Stimulated activated effector memory CD8-positive, alpha-beta T cell treated with anti-CD3 and anti-CD28 coated beads, Interleukin-12 subunit alpha, Interleukin-12 subunit beta, amount 100 ng/mL, for 72 hours (primary cell): ENCODE measurements at regions not wholly inside any gene's neighbourhood (a gene's known extent, or its start where the extent isn't known, plus 50 kb on each side); places are given as distances from the start of the nearest gene placed in this dataset.

Experiments
- ATAC-seq: fragments of 150-1000 bp; cut with Tn5 transposase; 2 replicates; pipeline ENCODE4 v1.10.0; 2021
- DNase-seq, 2 donors: peaks; one replicate each; pipeline ENCODE4 v3.0.0; 2021 to 2022; ENCODE audit warnings: low spot score in 2 of 2
- H3K27ac Mint-ChIP-seq: one replicate; pipeline ENCODE4 v1.8.0; 2022; ENCODE audit warnings: mild to moderate bottlenecking, mixed read lengths
- H3K36me3 Mint-ChIP-seq: one replicate; pipeline ENCODE4 v1.8.0; 2022; ENCODE audit warnings: mild to moderate bottlenecking, mixed read lengths
- H3K4me1 Mint-ChIP-seq: one replicate; pipeline ENCODE4 v1.8.0; 2022; ENCODE audit warnings: mixed read lengths
- H3K4me3 Mint-ChIP-seq: one replicate; pipeline ENCODE4 v1.8.0; 2022; ENCODE audit warnings: mild to moderate bottlenecking, mixed read lengths
- H3K9me3 Mint-ChIP-seq: one replicate; pipeline ENCODE4 v1.8.0; 2022; ENCODE audit warnings: mixed read lengths

DNA sequence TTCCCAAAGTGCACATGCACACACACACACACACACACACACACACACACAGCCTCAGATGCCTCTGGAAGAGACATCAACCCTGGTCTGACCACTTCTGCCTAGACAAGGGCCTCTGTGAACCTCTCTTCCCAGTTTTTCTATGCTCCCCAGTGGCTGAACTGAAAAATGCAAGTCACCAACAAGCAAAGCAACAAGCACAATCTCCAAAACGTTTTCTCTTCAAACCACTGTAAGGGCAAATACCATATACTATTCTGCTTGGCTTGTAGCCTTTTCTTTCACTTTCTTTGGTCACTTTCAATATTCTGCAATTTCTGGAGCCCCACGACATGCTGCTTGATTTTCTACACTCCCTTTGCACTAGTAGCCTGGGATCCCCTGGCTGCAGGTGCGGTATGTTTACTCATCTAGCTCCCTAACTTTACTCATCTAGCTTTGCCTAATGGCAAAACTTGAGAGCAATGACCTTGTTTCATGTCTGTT is 121.4 kb upstream of the DST start:
- Mint-ChIP-seq H3K9me3 (peaks cover 4% of the 10 kb centered on the region), H3K4me1 (no peaks in the 10 kb centered on the region), H3K36me3 (no peaks in the 10 kb centered on the region), H3K4me3 (no peak overlapping the region), H3K27ac (no peak overlapping the region)
- no peak for DNase-seq
- ATAC-seq, result no peak

DNA sequence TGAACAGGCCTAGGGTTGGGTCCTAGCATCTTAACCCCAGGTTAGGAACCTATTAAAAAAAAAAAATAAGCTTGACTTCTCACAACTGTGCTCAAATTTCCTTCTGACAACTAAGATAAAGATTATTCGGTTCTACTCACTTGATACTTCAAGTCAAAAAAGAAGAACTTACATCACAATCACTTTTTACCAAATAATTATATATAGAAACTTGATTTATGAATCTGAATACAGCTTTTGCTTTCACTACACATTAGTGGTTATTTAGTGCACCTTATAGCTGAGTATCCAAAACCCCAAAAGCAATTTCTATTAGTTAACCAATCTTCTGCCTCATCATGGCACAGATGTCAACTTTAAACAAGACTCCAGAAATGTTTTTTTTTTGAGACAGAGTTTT is 119.0 kb upstream of the DST start:
- no peak for ATAC-seq
- DNase-seq, result no peak
- Mint-ChIP-seq H3K9me3 (peaks cover 4% of the 10 kb centered on the region), H3K36me3 (no peaks in the 10 kb centered on the region), H3K4me1 (no peaks in the 10 kb centered on the region), H3K27ac (no peak overlapping the region), H3K4me3 (no peak overlapping the region)

DNA sequence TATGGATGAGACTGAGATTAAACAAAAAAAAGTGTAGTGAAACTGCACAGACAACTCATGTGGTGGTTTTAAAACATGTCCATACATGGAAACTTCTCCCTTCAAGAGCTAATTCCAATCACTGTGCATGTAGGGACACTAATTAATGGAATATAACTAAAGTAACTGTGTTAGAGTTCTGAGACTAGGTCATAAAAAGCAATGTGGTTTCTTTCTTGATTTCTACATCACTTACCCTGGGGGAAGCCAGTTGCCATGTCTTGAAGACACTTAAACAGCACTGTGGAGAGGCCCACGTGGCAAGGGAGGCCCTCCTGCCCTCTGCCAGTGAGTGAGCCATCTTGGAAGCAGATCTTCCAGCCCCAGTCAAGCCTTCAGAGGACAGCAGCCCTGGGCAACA is 118.2 kb upstream of the DST start:
- no peak for ATAC-seq
- peaks cover 4% of the 10 kb centered on the region for H3K9me3 Mint-ChIP-seq
- no peaks in the 10 kb centered on the region for H3K36me3 Mint-ChIP-seq
- no peak for DNase-seq
- no peak overlapping the region for H3K27ac Mint-ChIP-seq
- H3K4me1 Mint-ChIP-seq, result no peaks in the 10 kb centered on the region
- H3K4me3 Mint-ChIP-seq, result no peak overlapping the region

DNA sequence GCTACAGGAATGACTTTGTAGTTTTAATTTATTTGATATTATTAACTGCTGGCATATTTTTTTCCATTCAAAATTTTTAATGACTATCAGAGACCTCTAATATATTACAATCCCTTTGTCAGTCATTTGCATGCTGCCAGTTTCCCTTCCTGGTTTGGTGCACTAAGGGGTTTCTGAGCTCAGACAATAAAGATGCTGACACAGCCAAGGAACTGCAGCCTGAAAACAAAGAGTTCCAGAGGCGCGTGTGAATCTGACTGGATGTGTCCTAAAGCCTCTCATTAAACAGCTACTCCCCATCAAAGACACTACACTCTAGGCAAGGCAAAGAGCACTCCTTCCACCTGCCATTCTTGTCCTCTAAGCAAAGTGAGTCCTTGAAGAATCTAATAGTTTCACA is 116.8 kb upstream of the DST start:
- no peak for DNase-seq

GRCh38 chr6:56758553-56758952 is 115.9 kb upstream of the DST start:
- Mint-ChIP-seq H3K27ac (no peak overlapping the region), H3K9me3 (no peaks in the 10 kb centered on the region), H3K36me3 (no peaks in the 10 kb centered on the region), H3K4me3 (no peak overlapping the region), H3K4me1 (no peaks in the 10 kb centered on the region)
- DNase-seq (no peak), ATAC-seq (no peak)

More for the DNA sequence above, 116.8 kb upstream of the DST start:
- no peak overlapping the region for H3K4me3 Mint-ChIP-seq
- H3K36me3 Mint-ChIP-seq, result no peaks in the 10 kb centered on the region
- H3K9me3 Mint-ChIP-seq, result peaks cover 4% of the 10 kb centered on the region
- no peak for ATAC-seq
- H3K27ac Mint-ChIP-seq, result no peak overlapping the region
- no peaks in the 10 kb centered on the region for H3K4me1 Mint-ChIP-seq

DNA sequence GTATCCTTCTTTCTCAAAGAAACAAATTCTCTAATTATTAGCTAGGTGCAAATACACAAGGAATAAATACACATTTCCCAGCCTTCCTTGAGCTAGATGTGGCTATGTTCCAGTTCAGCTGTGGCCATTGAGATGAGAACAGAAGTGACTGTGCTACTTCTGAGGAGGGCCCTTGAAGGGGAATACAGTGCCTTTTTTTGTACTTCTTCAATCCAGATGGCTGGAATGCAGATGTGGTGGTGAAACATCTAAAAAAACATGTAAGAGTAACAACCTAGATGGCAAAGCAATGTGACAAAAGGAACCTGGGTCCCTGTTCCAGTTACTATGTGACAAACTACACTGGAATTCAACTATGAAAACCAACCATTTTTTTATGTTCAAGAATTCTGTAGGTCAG is 115.4 kb upstream of the DST start:
- no peaks in the 10 kb centered on the region for H3K36me3 Mint-ChIP-seq
- DNase-seq (no peak), ATAC-seq (no peak)
- no peaks in the 10 kb centered on the region for H3K9me3 Mint-ChIP-seq
- no peaks in the 10 kb centered on the region for H3K4me1 Mint-ChIP-seq
- H3K27ac Mint-ChIP-seq, result no peak overlapping the region
- H3K4me3 Mint-ChIP-seq, result no peak overlapping the region

GRCh38 chr6:56757588-56757984 is 114.9 kb upstream of the DST start:
- no peaks in the 10 kb centered on the region for H3K4me1 Mint-ChIP-seq
- no peak for DNase-seq

GRCh38 chr6:56756791-56757587 is 114.3 kb upstream of the DST start:
- ATAC-seq, result no peak
- no peak for DNase-seq

More at GRCh38 chr6:56757588-56757984, 114.9 kb upstream of the DST start:
- Mint-ChIP-seq H3K27ac (no peak overlapping the region), H3K36me3 (no peaks in the 10 kb centered on the region), H3K9me3 (no peaks in the 10 kb centered on the region), H3K4me3 (no peak overlapping the region)
- no peak for ATAC-seq

GRCh38 chr6:56756219-56756789 is 113.6 kb upstream of the DST start:
- ATAC-seq, result no peak

More at GRCh38 chr6:56756791-56757587, 114.3 kb upstream of the DST start:
- Mint-ChIP-seq H3K4me1 (no peaks in the 10 kb centered on the region), H3K9me3 (no peaks in the 10 kb centered on the region), H3K27ac (no peak overlapping the region), H3K4me3 (no peak overlapping the region), H3K36me3 (no peaks in the 10 kb centered on the region)

GRCh38 chr6:56755040-56755439 is 112.4 kb upstream of the DST start:
- H3K27ac Mint-ChIP-seq, result no peak overlapping the region
- DNase-seq, result no peak
- no peak overlapping the region for H3K4me3 Mint-ChIP-seq

More at GRCh38 chr6:56756219-56756789, 113.6 kb upstream of the DST start:
- no peak overlapping the region for H3K4me3 Mint-ChIP-seq
- H3K36me3 Mint-ChIP-seq, result no peaks in the 10 kb centered on the region
- no peak for DNase-seq
- no peaks in the 10 kb centered on the region for H3K4me1 Mint-ChIP-seq
- H3K27ac Mint-ChIP-seq, result no peak overlapping the region
- no peaks in the 10 kb centered on the region for H3K9me3 Mint-ChIP-seq

GRCh38 chr6:56753811-56754210 is 111.1 kb upstream of the DST start:
- no peaks in the 10 kb centered on the region for H3K9me3 Mint-ChIP-seq
- H3K4me3 Mint-ChIP-seq, result no peak overlapping the region
- H3K27ac Mint-ChIP-seq, result no peak overlapping the region
- H3K36me3 Mint-ChIP-seq, result no peaks in the 10 kb centered on the region
- no peaks in the 10 kb centered on the region for H3K4me1 Mint-ChIP-seq
- ATAC-seq, result no peak
- no peak for DNase-seq

More at GRCh38 chr6:56755040-56755439, 112.4 kb upstream of the DST start:
- no peaks in the 10 kb centered on the region for H3K4me1 Mint-ChIP-seq
- no peak for ATAC-seq
- H3K9me3 Mint-ChIP-seq, result no peaks in the 10 kb centered on the region
- no peaks in the 10 kb centered on the region for H3K36me3 Mint-ChIP-seq

DNA sequence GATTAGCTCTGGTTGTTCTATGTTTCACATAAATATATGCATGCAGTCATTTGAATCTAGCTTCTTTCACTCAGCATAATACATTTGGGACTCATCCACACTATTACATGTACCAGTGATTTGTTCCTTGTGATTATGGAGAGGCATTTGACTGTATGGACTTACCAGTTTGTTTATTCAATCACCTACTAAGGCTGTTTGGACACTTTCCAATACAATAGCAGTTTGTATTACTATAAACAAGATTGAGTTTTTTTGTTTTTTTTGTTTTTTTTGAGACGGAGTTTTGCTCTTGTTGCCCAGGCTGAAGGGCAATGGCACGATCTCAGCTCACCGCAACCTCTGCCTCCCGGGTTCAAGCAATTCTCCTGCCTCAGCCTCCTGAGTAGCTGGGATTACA is 109.8 kb upstream of the DST start:
- DNase-seq (no peak), ATAC-seq (no peak)
- Mint-ChIP-seq H3K4me1 (no peaks in the 10 kb centered on the region), H3K9me3 (no peaks in the 10 kb centered on the region), H3K4me3 (no peak overlapping the region), H3K36me3 (no peaks in the 10 kb centered on the region), H3K27ac (no peak overlapping the region)

- no peaks in the 10 kb centered on the region for H3K36me3 Mint-ChIP-seq
- no peaks in the 10 kb centered on the region for H3K4me1 Mint-ChIP-seq
- no peak overlapping the region for H3K27ac Mint-ChIP-seq
- no peak for ATAC-seq
- H3K4me3 Mint-ChIP-seq, result no peak overlapping the region
- DNase-seq, result no peak
- H3K9me3 Mint-ChIP-seq, result no peaks in the 10 kb centered on the region
Measured at GRCh38 chr6:56752009-56752408, 109.3 kb upstream of the DST start.

- H3K27ac Mint-ChIP-seq, result no peak overlapping the region
- DNase-seq, result no peak
- no peaks in the 10 kb centered on the region for H3K36me3 Mint-ChIP-seq
- H3K4me3 Mint-ChIP-seq, result no peak overlapping the region
- H3K4me1 Mint-ChIP-seq, result no peaks in the 10 kb centered on the region
- H3K9me3 Mint-ChIP-seq, result no peaks in the 10 kb centered on the region
- ATAC-seq, result no peak
Measured at GRCh38 chr6:56751604-56752003, 108.9 kb upstream of the DST start.

GRCh38 chr6:56750686-56751085 is 108.0 kb upstream of the DST start:
- Mint-ChIP-seq H3K4me3 (no peak overlapping the region), H3K27ac (no peak overlapping the region), H3K4me1 (no peaks in the 10 kb centered on the region), H3K9me3 (no peaks in the 10 kb centered on the region), H3K36me3 (no peaks in the 10 kb centered on the region)
- DNase-seq (no peak), ATAC-seq (no peak)

DNA sequence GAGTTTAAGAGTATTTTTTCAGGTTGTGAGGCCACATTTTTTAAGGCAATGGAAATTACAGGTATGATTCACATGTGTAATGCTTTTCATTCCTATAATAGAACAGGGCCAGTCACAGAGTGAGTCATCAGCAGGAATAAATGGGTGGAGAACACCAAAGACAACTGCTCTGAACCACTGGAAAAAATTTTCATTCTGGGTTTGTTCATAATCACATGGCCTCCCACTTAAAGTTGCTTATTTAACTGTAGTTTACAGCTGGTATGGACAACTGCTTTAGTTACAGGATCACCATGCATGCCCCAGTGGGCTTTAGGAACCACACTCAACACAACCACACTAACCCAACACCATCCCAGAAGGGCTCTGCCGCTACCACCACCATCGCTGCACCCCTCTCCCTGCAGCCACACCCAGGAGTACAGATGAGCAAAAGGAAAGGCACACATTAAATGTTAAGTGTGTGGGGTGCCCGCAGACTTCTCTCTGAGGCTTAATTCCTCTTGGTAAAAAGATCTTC is 107.0 kb upstream of the DST start:
- DNase-seq, result no peak
- Mint-ChIP-seq H3K4me1 (no peaks in the 10 kb centered on the region), H3K36me3 (no peaks in the 10 kb centered on the region), H3K4me3 (no peak overlapping the region), H3K27ac (no peak overlapping the region), H3K9me3 (no peaks in the 10 kb centered on the region)
- no peak for ATAC-seq
